ENCODE measurements at regions not wholly inside any gene's neighbourhood (a gene's known extent, or its start where the extent isn't known, plus 50 kb on each side); places are given as distances from the start of the nearest gene placed in this dataset.

GRCh38 chr13:105997581-105998550 is 537.6 kb downstream of the EFNB2 start:
- TF ChIP-seq CTCF (tag by site-specific recombination; IDR thresholded peaks at IDR 0.05) (no peak), ZBTB1 (tag by site-specific recombination; IDR thresholded peaks at IDR 0.05) (no peak), ZNF76 (tag by site-specific recombination; IDR thresholded peaks at IDR 0.05; ENCODE audit: borderline replicate concordance, low read depth) (no peak), ZNF146 (tag by site-specific recombination; IDR thresholded peaks at IDR 0.05) (no peak), PATZ1 (tag by site-specific recombination; IDR thresholded peaks at IDR 0.05) (no peak), ZNF174 (tag by site-specific recombination; IDR thresholded peaks at IDR 0.05) (no peak), ZNF449 (tag by site-specific recombination; IDR thresholded peaks at IDR 0.05) (no peak), YY1 (tag by site-specific recombination; IDR thresholded peaks at IDR 0.05) (no peak), ZNF274 (IDR thresholded peaks at IDR 0.05; ENCODE audit: low read length) (no peak), ZNF274 (tag by site-specific recombination; IDR thresholded peaks at IDR 0.05; ENCODE audit: borderline replicate concordance) (no peak)
